ENCODE measurements at regions not wholly inside any gene's neighbourhood (a gene's known extent, or its start where the extent isn't known, plus 50 kb on each side); places are given as distances from the start of the nearest gene placed in this dataset.

- TF ChIP-seq CTCF (IDR thresholded peaks at IDR 0.05; ENCODE audit: insufficient read depth, low read depth, low read length) = no peak
- TF ChIP-seq EZH2 (IDR thresholded peaks at IDR 0.05; ENCODE audit: insufficient read depth, low read length) = no peak
Measured at GRCh38 chr2:212854116-212854515, 297.3 kb downstream of the IKZF2 start.
